GM10266 (cell line): ENCODE measurements at regions not wholly inside any gene's neighbourhood (a gene's known extent, or its start where the extent isn't known, plus 50 kb on each side); places are given as distances from the start of the nearest gene placed in this dataset.
"Not testable (repeated sequence)": the region's sequence is repeated elsewhere in the genome, so short reads cannot be mapped to it uniquely, and the experiment has no call there.

Experiments
- DNase-seq: peaks from one replicate; pipeline ENCODE4 v3.0.0; 2012; ENCODE audit errors: extremely low spot score
- CTCF ChIP-seq: IDR thresholded peaks from 2 replicates; pipeline ENCODE4 v1.5.1; 2012; ENCODE audit warnings: mild to moderate bottlenecking, low read depth; ENCODE audit not compliant: control insufficient read depth, insufficient read depth; ENCODE audit errors: missing control alignments

GRCh38 chr10:37067576-37067975 lies 57.8 kb upstream of the ANKRD30A start:
- DNase-seq, result no peak
- TF ChIP-seq CTCF, result no peak

DNA sequence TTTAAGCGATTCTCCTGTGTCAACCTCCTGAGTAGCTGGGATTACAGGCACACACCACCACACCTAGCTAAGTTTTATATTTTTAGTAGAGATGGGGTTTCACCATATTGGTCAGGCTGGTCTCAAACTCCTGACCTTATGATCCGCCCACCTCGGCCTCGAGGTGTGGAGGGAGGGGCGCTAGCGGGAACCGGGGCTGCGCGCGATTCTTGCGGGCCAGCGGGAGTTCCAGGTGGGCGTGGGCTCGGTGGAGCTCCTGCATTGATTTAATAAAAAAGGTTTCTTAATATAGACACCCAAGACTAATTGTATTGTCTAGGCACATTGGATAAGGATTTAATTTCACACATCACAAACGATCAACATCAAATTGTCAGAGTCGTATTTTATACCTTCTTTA lies 63.1 kb upstream of the ANKRD30A start:
- DNase-seq, result not testable (repeated sequence)

GRCh38 chr10:37057261-37057660 lies 68.1 kb upstream of the ANKRD30A start:
- TF ChIP-seq CTCF, result no peak
- DNase-seq, result no peak

GRCh38 chr10:37053476-37053875 lies 71.9 kb upstream of the ANKRD30A start:
- DNase-seq, result no peak
- TF ChIP-seq CTCF, result no peak

DNA sequence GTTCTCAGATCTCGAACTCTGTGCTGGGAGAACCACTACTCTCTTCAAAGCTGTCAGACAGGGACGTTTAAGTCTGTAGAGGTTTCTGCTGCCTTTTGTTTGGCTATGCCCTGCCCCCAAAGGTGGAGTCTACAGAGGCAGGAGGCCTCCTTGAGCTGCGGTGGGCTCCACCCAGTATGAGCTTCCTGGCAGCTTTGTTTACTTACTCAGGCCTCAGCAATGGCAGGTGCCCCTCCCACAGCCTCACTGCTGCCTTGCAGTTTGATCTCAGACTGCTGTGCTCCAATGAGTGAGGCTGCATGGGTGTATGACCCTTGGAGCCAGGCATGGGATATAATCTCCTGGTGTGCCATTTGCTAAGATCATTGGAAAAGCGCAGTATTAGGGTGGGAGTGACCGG lies 75.4 kb upstream of the ANKRD30A start:
- not testable (repeated sequence) for DNase-seq

- DNase-seq, result not testable (repeated sequence)
Measured at GRCh38 chr10:37044319-37044718, 81.1 kb upstream of the ANKRD30A start.

DNA sequence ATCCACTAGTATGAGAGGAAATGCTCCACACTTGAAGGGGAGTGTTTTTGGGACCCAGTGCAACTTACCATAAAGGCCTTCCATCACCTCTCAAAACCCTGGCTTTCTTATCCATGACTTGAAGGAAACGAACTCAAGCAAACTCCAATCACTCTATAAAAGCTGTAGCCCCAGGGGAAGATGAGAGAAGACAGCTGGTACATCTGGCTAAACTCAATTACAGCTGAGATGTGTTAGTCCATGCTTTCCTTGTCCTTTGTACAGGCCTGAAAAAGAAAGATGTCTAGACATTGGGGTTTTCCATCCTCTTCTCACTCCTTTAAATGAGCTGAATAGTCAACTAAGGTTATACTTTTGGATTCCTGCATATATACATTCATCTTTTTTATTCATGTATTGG lies 89.5 kb upstream of the ANKRD30A start:
- no peak for DNase-seq
- TF ChIP-seq CTCF, result no peak

DNA sequence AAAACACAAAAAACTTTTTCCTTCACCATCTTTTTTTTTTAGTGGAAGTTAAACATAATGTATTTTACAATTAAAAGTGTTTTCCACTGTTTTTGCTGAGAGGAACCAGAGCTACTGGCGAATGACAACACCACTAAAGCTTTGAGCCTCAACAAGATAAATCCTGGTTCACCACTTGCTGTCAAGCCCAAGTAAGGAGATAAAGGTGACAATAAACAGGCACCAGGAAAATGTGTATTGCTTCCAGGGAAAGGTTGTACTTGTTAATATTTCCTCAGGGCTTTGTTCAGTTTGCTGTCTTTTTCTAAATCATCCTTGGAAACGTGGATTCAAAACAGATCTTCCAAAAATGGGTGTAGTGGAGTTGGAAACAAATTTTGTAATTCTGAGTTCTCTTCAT lies 109.9 kb upstream of the ANKRD30A start:
- TF ChIP-seq CTCF, result no peak

GRCh38 chr10:37010741-37011140 lies 114.7 kb upstream of the ANKRD30A start:
- TF ChIP-seq CTCF, result no peak
- DNase-seq, result no peak

More for the DNA sequence above, 109.9 kb upstream of the ANKRD30A start:
- no peak for DNase-seq

DNA sequence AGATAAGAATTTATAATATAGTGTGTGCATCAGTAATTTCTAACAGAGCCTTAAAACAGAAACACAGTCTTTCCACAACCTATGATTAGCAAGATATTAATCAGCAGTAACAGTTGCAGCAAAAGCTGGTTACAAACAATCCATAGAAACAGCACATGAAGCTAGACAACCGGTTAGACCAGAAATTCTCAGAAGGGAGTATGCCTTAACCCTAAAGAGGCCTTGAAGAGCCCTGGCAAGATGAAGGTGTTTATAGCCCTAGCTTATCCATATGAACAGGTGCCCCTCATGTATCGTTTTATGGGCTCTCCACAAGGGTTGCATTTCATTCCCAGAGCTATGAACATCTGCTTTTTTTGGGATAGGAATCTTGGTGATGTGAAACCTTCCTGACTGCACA lies 117.1 kb upstream of the ANKRD30A start:
- not testable (repeated sequence) for DNase-seq
